Brain microvascular endothelial cell (primary cell): ENCODE measurements at regions not wholly inside any gene's neighbourhood (a gene's known extent, or its start where the extent isn't known, plus 50 kb on each side); places are given as distances from the start of the nearest gene placed in this dataset.

Source experiments
- DNase-seq: peaks from one replicate; pipeline ENCODE4 v3.0.0-alpha.2; 2020
- H3K27ac ChIP-seq: fragments of 250-450 bp; sonication (Bioruptor Pico); 2 replicates; pipeline ENCODE4 v1.5.1; 2020; ENCODE audit warnings: mild to moderate bottlenecking, moderate library complexity
- H3K27me3 ChIP-seq: fragments of 250-450 bp; sonication (Bioruptor Pico); replicated peaks from 2 replicates; pipeline ENCODE4 v1.5.1; 2020; ENCODE audit warnings: mild to moderate bottlenecking
- H3K36me3 ChIP-seq: fragments of 250-450 bp; sonication (Bioruptor Pico); replicated peaks from 2 replicates; pipeline ENCODE4 v1.5.1; 2020; ENCODE audit warnings: mild to moderate bottlenecking
- H3K4me3 ChIP-seq: 2 replicates; pipeline ENCODE4 v1.5.1; 2011; ENCODE audit warnings: low read depth, mild to moderate bottlenecking, control low read depth, low read length, moderate library complexity
- CTCF ChIP-seq: IDR thresholded peaks from 2 replicates; pipeline ENCODE4 v1.5.1; 2011; ENCODE audit warnings: low read depth, mild to moderate bottlenecking, moderate library complexity, low read length, control low read depth, inconsistent platforms; ENCODE audit errors: missing control alignments
- in situ Hi-C: cut with HindIII; loops from 2 replicates; pipeline ENCODE4 v1.10.0; 2017; ENCODE audit warnings: low sequenced_read_pairs, low pct_ligation_motif_present

GRCh38 chr6:4678506-4679300, 97.5 kb upstream of the CDYL start:
- no peaks in the 10 kb centered on the region for H3K36me3 ChIP-seq
- no peak for TF ChIP-seq CTCF
- no peaks in the 10 kb centered on the region for H3K27me3 ChIP-seq
- in situ Hi-C loops = no loop called here
- no peak overlapping the region for H3K27ac ChIP-seq
- DNase-seq = no peak
- H3K4me3 ChIP-seq = no peak overlapping the region

GRCh38 chr6:4677751-4678065, 98.5 kb upstream of the CDYL start:
- no peak for TF ChIP-seq CTCF
- in situ Hi-C loops = no loop called here
- no peak for DNase-seq
- no peak overlapping the region for H3K27ac ChIP-seq
- H3K27me3 ChIP-seq = no peaks in the 10 kb centered on the region
- H3K4me3 ChIP-seq = no peak overlapping the region
- H3K36me3 ChIP-seq = no peaks in the 10 kb centered on the region

GRCh38 chr6:4677011-4677750, 99.0 kb upstream of the CDYL start:
- DNase-seq = no peak
- H3K27me3 ChIP-seq = no peaks in the 10 kb centered on the region
- no peak for TF ChIP-seq CTCF
- H3K4me3 ChIP-seq = no peak overlapping the region
- no peak overlapping the region for H3K27ac ChIP-seq
- H3K36me3 ChIP-seq = no peaks in the 10 kb centered on the region
- in situ Hi-C loops = no loop called here

GRCh38 chr6:4676016-4676415, 100.2 kb upstream of the CDYL start:
- no peak for TF ChIP-seq CTCF
- DNase-seq = no peak
- Histone ChIP-seq H3K4me3 (no peak overlapping the region), H3K27ac (no peak overlapping the region), H3K27me3 (no peaks in the 10 kb centered on the region), H3K36me3 (no peaks in the 10 kb centered on the region)
- in situ Hi-C loops = no loop called here

GRCh38 chr6:4675121-4675520, 101.1 kb upstream of the CDYL start:
- Histone ChIP-seq H3K36me3 (no peaks in the 10 kb centered on the region), H3K4me3 (no peak overlapping the region), H3K27ac (no peak overlapping the region), H3K27me3 (no peaks in the 10 kb centered on the region)
- DNase-seq = no peak
- in situ Hi-C loops = no loop called here
- TF ChIP-seq CTCF = no peak
